ENCODE measurements at regions not wholly inside any gene's neighbourhood (a gene's known extent, or its start where the extent isn't known, plus 50 kb on each side); places are given as distances from the start of the nearest gene placed in this dataset.

DNA sequence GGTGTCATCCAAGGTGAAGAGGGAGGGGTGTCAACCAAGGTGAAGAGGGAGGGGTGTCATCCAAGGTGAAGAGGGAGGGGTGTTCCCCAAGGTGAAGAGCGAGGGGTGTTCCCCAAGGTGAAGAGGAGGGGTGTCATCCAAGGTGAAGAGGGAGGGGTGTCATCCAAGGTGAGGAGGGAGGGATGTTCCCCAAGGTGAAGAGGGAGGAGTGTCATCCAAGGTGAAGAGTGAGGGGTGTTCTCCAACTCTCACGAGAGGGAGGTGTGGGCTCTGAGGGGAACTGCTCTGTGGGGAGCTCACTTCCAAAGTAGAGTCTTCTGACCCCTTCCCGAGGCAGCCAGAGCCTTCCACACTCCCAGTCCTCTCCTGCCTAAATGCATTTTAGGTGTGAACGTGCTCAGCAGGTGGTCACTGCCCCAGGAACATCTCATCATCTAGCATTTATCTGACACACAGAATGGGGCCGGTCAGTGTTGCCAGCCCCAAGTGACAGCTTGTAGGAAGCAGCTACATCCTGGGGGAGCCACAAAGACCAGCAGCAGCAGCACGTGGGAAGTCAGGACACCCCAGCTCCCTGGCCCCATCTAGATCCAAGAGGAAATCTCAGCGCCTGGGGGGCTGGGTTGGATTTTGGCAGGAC is 323.8 kb downstream of the GLRX3 start:
- TF ChIP-seq, protein P1, sequence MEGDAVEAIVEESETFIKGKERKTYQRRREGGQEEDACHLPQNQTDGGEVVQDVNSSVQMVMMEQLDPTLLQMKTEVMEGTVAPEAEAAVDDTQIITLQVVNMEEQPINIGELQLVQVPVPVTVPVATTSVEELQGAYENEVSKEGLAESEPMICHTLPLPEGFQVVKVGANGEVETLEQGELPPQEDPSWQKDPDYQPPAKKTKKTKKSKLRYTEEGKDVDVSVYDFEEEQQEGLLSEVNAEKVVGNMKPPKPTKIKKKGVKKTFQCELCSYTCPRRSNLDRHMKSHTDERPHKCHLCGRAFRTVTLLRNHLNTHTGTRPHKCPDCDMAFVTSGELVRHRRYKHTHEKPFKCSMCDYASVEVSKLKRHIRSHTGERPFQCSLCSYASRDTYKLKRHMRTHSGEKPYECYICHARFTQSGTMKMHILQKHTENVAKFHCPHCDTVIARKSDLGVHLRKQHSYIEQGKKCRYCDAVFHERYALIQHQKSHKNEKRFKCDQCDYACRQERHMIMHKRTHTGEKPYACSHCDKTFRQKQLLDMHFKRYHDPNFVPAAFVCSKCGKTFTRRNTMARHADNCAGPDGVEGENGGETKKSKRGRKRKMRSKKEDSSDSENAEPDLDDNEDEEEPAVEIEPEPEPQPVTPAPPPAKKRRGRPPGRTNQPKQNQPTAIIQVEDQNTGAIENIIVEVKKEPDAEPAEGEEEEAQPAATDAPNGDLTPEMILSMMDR (conservative IDR thresholded peaks at IDR 0.05; ENCODE audit: low read length): no peak
- TF ChIP-seq EZH2phosphoT487 (IDR thresholded peaks at IDR 0.05; ENCODE audit: borderline replicate concordance, low read depth, low read length): no peak
